Left renal pelvis (tissue), 4 donors: ENCODE measurements at regions not wholly inside any gene's neighbourhood (a gene's known extent, or its start where the extent isn't known, plus 50 kb on each side); places are given as distances from the start of the nearest gene placed in this dataset.
"Not testable (repeated sequence)": the region's sequence is repeated elsewhere in the genome, so short reads cannot be mapped to it uniquely, and the experiment has no call there.

Source experiments
- DNase-seq, 4 donors: peaks; one replicate each; pipeline ENCODE4 v3.0.0-alpha.2; 2013; ENCODE audit warnings: low read depth in 4 of 4, low spot score in 3 of 4

DNA sequence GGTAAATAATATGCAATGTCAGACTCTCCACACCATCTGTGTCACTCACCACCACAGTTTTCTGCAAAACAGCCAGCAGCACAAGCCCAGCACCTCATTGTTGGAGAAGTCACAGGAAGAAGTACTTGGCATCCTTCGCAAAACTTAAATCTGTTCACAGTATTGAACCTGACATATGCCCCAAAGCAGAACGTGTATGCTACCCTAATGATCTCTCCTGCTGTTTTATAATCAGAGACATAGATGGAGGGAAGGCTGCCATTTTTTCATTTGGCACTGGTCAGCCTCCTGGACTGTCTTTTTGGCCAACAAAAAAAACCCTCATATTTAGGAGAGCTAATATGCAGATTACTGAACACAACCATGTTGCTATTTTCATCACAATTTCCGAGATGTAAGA, 1272.9 kb downstream of the ROBO1 start:
- DNase-seq: no peak

DNA sequence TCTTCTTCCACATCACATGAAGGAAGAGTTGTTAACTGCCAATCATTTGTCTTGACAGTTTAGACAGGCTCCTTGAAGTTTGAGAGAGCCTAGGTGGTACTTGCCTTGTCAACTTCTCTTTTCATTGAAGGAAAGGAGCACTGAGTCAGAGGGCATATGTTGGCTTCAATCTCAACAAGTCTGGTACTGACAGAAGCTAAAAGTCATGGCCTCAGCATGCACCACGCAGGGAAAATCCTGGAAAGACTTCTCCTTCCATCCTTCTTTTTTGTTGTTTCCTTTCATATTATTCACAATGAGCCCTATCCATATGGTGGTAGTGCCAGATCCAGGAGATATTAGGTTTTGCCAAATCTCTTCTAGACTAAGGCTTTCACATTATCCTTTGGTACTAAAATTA, 1272.5 kb downstream of the ROBO1 start:
- DNase-seq: no peak

DNA sequence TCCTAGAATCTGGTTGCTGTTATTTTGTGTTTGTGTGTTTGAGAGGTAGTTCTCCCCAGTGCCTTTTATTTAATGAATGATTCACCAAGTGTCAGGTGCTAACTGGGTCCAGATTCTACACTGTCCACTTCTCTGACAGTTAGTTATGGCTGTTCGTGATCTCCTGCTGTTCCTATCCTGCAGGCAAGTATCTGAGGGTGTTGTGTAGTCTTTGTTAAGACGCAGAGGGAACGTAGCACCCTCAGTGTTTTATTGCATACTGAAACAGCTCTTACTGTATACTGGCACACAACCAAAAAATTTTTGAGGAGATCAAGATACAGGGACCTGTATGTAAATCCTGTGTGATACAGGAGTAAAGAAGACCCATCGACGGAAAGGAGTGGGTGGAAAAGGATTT, 1271.3 kb downstream of the ROBO1 start:
- no peak for DNase-seq

GRCh38 chr3:78497021-78497420, 1270.8 kb downstream of the ROBO1 start:
- no peak for DNase-seq

DNA sequence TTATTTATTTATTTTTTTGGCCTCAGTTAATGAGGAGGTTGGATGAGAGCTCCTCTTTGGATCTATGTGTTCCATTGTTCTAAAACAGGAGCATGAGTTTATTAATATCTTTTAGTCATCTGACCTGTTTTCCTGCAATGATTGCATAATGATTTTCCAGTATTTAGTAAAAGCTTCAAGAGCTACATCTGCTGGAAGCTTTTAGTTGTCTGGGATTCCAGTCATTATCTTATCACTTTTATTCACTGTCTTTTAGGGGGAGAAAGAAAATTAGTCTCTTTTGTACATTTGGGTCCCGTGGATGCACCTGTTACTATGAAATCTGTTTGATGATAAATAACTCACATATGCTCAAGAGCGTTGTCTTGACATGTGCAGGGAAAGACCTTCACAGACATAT, 1270.0 kb downstream of the ROBO1 start:
- DNase-seq: no peak

DNA sequence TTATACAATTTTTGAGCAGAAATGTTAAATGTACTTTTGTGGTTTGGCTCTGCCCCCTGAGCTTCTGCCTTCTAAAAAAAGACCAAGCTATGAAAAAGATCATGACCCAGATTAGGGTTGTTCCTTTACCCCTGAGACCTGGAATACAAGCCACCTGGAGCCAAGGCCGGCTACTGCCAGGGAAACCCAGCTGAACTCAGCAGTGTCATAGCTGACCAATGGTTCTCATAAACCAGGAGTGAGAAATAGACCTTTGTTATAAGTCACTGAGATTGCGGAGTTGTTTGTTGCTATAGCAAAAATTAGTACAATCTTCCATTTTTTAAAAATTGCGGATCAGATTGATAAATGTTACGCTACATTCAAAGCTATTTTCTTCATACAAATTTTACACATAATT, 1261.7 kb downstream of the ROBO1 start:
- no peak for DNase-seq

DNA sequence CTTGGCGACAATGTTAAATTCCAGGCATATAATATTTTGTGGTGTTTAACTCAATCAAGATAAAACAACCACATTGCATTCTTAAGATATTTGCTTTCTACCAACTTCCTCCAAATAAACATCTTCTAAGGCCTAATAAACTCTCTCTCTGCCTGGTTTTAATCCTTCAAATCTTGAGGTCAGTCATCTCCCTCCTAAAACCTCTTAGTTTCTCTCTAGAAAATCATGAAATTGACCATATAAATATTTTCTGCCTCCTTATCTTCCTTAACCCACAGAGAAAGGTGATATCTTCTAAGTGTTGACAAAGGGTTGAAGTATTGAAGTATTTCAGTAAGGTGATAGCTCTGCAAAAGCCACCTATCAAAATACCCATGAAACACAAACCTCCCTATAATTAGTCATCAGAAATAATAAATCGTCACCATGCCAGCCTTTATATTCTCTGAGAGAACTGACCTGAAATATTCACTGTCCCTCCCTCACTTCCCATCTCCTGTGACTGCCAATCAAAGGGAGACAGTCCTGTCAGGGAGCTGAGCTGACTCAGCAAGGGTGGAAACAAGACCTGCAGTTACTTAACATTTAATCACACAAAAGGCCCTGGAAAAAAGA, 1261.1 kb downstream of the ROBO1 start:
- no peak for DNase-seq

DNA sequence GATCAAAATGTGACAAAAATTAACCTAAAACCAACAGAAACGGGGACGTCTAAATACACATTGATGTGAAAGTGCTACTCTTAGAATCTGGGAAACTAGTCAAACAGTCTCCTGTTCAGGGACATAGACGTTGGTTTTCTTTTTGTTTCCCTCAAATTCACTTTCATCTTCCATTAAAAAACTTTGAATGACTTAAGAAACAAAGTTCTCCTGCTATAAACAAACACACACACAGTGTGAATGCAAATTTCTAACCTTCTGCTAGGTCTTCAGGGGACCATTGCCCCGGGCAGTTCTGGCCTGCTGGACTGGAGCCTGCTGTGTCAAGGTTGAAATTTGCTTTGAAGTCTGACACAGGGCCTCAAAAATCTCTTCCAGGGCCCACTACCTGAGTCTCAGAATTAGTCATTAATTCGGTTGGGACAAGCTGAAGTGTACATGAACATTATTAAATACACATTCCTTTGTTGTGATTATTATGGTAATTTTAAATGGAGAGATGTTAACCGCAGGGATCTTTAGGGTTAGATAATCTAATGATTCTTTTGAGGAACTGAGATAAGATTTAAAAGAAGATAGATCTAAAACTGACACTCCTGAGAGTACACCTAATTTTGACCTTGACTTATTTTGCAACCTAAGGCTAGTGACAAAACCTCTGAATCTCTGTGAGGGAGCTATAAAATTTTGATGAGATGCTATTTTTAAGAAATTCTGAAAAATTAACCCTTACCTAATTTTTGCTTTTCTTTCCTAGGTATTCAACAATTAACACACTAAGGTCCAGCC, 1260.4 kb downstream of the ROBO1 start:
- DNase-seq: no peak

DNA sequence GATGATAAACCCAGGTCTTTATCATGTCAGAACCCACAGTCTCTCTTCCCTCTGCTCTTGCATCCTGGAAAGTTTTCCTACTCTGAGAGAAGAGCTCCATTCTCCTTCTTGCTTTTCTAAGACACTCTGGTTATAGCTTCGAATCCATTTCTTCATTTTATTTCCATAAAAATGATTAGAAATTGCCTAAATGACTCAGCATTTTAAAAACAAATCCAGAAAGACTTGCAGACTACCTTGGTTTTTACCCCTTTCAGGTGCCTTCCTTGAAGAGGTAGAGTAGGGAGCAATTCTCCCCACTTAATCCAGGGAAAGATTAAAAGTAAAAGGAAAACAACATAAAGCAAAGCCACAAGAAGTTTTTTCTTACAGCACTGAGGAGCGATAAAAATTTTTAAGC, 1256.0 kb downstream of the ROBO1 start:
- no peak for DNase-seq

GRCh38 chr3:78512786-78513185, 1255.0 kb downstream of the ROBO1 start:
- not testable (repeated sequence) for DNase-seq

GRCh38 chr3:78516437-78516836, 1251.4 kb downstream of the ROBO1 start:
- no peak for DNase-seq

DNA sequence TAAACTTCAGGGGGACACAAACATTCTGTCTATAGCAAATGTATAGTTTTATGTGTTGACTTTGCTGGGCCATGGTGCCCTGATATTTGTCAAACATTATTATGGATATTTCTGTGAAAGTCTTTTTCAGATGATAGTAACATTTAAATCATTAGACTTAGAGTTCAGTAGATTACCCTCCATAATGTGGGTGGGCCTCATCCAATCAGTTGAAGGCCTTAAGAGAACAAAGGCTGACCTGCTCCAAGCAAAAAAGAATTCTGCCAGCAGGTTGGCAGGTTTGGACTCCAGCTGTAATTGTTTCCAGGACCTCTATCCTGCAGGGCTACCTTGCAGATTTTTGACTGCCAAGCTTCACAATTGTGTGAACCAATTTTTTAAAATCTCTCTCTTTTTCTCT, 1250.9 kb downstream of the ROBO1 start:
- DNase-seq: no peak

DNA sequence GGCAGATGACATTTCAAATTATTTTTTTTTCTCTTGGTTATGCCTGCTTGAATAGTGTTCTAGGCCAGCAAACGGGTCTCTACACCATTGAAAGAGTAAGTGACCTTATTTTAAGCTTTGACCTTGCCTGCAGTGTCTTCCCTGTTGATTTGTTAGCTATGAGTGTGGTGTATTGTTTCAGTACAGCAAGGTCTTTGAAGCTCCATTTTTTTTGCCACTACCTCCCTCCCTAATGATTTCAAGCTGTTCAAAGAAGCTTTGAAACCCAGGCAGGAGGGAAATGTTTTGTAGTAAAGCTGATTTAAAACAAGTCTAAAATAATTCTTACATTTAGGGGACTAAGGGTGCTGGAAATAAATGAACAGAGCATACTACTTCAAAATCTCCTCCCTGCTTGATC, 1249.8 kb downstream of the ROBO1 start:
- DNase-seq: peak in 1 of 4 donors; percentile 37

DNA sequence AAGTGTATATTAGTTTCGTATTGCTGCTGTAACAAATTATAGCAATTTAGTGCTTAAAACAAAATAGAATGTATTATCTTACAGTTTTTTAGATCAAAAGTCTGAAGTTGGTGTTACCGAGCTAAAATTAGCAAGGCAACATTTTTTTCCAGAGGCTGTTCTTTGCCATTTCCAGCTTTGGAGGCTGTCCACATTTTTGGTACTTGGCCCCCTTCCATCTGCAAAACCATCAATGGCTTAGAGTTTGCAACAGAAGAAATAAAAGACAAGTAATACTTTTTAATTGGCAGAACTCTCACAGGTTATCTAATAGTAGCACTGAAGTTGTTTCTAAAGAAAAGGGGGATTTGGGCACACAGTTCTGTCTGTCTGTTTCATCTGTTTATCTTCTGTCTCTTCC, 1248.5 kb downstream of the ROBO1 start:
- DNase-seq: no peak

GRCh38 chr3:78529601-78530000, 1238.2 kb downstream of the ROBO1 start:
- no peak for DNase-seq

- no peak for DNase-seq
Measured at GRCh38 chr3:78540485-78540884, 1227.3 kb downstream of the ROBO1 start.

- no peak for DNase-seq
Measured at GRCh38 chr3:78545827-78546226, 1222.0 kb downstream of the ROBO1 start.
